Ovary (tissue), 3 donors: ENCODE measurements at regions not wholly inside any gene's neighbourhood (a gene's known extent, or its start where the extent isn't known, plus 50 kb on each side); places are given as distances from the start of the nearest gene placed in this dataset.

ENCODE experiments used
- CTCF ChIP-seq, 3 donors: fragments of 450-650 bp in 2 of 3; fragments of 200-600 bp in 1 of 3; IDR thresholded peaks; one replicate each; pipeline versions ENCODE4 v1.5.1 to v1.8.0; 2016 to 2022; ENCODE audit warnings: antibody characterized with exemption in 3 of 3, mild to moderate bottlenecking in 1 of 3
- EP300 ChIP-seq: sonication (generic); formaldehyde crosslinking; IDR thresholded peaks from one replicate; pipeline ENCODE4 v1.6.1; 2017; ENCODE audit warnings: antibody characterized with exemption
- POLR2A ChIP-seq: fragments of 450-650 bp; IDR thresholded peaks from one replicate; pipeline ENCODE4 v1.6.1; 2017; ENCODE audit warnings: antibody characterized with exemption, mild to moderate bottlenecking, moderate library complexity
- donor health status: DM: no; HTN: no; CAD: no.

- TF ChIP-seq CTCF (IDR thresholded peaks at IDR 0.05) = no peak
- no peak for TF ChIP-seq POLR2A
- no peak for TF ChIP-seq EP300
Observed at GRCh38 chr3:132822266-132822665, 100.1 kb upstream of the NPHP3 start.
